HG03159 (cell line): ENCODE measurements at regions not wholly inside any gene's neighbourhood (a gene's known extent, or its start where the extent isn't known, plus 50 kb on each side); places are given as distances from the start of the nearest gene placed in this dataset.

ENCODE experiments used
- ATAC-seq: cut with Tn5 transposase; IDR thresholded peaks from one replicate; pipeline ENCODE4 v1.9.1; 2021; ENCODE audit warnings: mild to moderate bottlenecking, moderate library complexity; ENCODE audit not compliant: unreplicated experiment

DNA sequence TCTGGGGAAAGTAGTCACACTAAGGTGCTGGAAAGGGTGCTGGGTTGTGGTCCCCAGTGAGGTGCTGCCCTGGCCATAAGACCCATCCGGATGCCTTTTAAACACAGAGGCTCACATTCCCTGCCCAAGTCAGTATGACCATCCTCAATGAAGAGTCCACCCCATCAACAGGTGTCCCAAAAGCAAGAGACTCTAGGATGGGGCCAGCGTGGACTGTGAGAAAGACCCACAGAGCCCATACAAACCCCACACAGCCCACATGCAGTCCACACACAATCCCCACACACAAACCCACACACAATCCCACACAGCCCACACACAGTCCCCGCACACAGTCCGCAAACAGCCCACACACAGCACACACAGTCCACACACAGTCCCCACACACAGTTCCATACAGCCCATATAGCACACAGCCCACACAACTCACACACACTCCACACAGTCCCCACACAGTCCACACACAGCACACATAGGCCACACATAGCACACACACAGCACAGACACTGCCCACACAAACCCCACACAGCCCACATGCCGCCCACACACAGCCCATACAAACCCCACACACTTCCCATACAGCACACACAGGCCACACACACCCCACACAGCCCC lies 241.4 kb upstream of the SALL3 start:
- no peak for ATAC-seq

DNA sequence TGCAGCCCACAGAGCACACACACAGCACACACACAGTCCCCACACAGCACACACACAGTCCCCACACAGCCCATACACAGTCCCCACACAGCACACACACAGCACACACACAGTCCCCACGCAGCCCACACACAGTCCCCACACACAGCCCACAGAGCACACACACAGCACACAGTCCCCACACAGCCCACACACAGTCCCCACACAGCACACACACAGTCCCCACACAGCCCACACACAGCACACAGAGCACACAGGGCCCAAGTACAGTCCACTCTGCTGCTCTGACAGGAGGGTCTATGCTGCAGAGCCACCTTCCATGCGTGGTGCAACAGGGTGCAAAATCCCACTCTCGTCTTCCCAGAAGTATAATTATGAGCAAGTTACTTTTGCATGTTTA lies 240.5 kb upstream of the SALL3 start:
- ATAC-seq = no peak

DNA sequence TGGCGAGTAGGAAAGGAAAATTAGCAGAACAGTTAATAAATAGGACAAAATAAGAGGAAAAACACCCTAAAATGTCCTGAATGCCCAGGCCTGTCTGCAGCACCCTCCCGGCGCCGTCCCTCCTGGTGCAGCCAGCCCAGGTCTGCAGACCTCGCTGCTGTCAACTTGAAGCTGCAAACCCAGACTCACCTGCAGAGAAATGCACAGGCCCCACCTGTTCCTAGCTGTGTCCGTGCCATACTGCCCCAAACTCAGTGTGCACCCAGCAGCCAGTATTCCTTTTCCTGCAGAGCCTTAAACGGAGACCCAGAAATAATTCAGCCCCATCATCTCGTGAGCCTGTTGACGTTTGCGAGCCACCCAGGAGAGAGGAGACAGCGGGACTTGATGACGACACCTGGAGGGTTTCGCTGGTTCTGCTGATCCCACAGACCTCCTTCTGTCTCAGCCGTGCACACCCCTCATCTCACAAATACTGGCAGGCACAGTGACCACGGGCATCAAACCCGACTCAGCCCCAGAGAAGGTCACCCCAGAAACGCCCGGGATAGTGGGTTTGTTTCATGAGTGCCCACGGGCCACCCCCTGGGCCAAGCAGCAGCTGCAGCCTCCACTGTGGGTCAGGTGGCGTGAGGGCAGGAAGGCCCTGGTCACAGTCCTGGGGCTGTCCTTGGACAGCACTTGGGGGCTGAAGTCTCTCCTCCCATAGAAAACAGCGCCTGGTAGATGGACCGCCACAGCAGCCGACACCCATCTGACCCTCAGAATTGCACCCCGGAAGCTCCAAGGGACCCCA lies 239.5 kb upstream of the SALL3 start:
- ATAC-seq = no peak

DNA sequence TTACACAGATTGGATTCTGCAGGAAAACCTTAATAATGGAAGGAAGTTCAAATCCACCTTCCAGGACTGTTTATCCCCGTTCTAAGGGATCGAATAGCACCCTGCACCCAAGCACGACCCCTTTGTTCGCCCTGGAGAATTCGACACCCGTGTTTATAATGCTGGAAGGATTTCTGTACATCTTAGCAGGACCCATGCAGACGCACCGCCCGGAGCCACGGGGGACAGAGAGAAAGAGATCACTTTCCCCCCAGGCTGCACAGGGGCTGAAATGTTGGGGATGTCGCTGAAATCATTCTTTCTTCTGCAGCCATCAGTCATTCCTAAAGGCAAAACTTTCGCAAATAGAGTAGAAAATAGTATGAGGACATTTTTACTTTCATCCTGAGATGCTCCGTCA lies 238.7 kb upstream of the SALL3 start:
- ATAC-seq = no peak

DNA sequence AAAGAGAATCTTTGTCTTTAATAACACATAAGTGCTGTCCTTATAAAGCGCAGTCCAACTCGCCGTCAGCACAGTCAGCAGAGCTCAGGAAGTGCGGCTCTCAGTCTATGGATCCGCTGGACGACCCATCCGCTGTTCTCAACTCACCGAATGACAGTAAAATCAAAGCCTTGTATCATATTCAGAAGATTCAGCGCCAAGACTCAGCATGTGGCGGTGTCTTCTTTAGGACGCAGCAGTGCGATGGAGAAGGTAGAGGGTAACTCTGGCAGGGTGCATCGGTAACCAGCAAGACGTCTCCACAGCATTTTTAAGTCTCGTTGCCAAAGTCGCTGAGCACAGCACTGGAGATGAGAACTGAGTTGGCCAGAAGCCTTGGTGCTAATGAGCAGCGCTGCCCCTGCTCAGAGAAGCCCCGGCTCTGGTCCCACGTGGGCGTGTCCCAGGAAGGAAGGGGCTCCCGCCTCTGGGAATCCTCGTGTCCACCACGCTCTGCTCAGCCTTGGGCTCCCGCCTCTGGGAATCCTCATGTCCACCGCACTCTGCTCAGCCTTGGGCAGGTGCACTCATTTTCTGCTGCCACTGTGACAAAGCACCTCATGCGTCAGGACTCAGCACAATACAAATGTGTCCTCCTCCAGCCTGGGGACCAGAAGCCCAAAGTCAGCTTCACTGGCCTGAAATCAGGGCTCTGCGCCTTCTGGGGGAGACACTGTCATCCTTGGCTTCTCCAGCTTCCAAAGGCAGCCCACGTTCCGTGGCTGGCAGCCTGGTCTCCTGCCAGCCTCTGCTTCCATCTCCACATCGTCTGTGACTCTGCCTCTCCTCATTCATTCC lies 238.0 kb upstream of the SALL3 start:
- no peak for ATAC-seq

DNA sequence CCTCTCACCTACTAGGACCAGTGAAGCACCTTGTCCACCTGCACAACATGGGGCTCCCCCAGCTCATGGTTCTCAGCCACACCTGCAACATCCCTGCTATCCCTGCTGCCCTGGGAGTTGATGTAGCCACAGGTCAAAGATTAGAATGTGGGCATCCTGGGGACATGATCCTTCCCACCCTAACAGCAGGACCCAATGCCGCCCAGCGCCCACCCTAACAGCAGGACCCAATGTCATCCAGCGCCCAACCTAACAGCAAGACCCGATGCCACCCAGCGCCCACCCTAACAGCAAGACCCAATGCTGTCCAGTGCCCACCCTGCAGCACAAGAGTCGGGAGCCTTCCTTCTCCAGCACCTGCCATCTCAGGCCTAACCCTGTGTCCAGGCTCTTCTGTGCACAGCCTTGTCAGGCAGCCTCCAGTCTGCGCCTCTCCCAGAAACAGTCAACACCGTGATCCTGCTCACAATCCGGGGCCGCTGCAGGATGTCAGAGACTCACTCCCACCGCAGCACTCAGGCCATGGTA lies 237.3 kb upstream of the SALL3 start:
- no peak for ATAC-seq

DNA sequence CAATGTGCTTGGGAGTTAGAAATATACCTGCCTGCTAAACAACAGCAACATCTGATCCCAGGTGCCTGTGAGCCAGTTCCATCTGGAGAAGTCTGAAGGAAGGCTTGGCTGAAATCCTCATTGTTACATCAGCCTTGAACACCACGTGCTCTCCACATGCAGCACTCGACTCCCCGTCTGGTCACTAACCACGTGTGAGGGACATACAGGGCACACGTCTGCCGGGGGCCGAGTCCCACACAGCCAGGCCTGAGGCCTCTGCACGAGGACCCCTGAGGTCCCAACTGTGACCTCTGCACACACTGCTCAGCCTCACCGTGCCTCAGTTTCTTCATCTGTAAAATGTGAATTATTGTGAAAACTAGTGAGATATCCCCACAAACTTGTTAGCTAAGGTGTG lies 236.5 kb upstream of the SALL3 start:
- ATAC-seq = no peak

DNA sequence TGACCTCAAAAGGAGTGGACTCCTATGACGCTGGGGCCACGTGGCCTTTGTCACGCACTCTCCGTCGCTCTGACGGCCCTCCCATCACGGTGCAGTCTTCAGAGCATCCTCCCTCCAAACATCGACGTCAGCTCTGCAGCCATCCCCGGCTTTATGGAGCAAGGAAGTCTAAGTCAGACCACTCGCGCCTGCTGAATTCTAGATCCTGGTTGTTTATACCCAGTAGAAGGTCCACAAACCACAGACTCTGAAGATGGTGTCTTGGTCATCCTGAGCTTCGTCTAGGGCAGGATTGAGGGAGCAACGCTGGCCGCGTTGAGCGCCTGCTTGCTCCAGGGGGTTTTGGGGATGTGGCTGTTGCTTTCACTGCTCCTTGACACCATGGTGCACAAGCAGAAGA lies 228.0 kb upstream of the SALL3 start:
- no peak for ATAC-seq

DNA sequence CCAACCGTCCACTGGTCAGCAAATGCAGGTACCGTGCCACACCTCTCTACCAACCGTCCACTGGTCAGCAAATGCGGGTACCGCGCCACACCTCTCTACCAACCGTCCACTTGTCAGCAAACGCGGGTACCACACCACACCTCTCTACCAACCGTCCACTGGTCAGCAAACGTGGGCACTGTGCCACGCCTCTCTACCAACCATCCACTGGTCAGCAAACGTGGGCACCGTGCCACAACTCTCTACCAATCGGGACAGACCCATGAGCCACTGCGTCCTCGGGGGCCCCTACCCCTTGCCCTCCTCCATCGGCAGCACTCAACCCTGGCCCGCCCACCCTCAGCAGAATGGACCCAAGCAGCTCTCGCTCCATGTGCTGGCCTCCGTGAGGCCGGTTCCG lies 226.4 kb upstream of the SALL3 start:
- no peak for ATAC-seq

DNA sequence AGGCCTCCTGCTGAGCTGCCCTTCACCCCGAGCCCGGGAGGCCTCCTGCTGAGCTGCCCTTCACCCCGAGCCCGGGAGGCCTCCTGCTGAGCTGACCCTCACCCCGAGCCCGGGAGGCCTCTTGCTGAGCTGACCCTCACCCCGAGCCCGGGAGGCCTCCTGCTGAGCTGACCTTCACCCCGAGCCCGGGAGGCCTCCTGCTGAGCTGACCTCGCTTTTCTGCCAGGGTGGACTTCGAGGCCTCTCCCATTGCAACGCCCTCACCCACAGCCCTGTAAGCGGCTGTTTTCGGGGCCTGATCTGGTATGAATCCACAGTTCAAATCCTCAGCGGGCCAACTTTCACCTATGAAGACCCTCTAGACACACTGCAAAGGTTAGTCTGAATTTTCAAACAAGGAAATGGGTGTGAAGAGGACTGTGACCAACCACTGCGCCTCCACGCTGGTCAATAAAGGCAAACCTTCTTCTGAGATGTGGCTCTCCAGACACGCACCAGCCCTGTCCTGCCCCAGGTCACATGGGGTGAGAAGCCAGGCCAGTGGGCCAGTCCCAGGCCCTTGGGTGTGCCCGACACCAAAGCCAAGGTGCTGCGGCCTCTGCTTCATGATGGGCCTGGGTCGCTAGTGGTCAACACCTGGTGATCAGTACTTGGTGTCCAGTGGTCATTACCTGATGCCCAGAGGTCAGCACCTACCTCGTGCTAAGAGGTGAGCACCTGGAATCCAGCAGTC lies 225.1 kb upstream of the SALL3 start:
- no peak for ATAC-seq

DNA sequence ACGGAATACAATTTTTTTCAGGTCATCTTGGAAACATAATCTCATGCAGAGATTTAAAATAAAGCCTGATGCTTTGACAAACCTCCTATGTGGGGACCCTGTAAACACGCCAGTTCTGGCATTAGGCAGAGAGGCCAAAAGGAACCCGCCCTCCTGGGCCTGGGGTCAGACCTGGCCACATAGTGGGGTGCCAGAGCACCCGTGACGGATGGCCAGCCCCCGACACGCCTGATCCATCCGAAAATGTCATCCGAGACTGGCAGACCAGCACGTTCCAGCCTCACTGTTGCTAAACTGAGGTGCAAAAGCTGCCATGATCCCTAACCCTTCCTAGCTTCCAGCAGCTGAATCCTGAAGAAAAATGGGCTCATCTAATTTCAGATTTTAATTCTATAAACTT lies 222.6 kb upstream of the SALL3 start:
- no peak for ATAC-seq

DNA sequence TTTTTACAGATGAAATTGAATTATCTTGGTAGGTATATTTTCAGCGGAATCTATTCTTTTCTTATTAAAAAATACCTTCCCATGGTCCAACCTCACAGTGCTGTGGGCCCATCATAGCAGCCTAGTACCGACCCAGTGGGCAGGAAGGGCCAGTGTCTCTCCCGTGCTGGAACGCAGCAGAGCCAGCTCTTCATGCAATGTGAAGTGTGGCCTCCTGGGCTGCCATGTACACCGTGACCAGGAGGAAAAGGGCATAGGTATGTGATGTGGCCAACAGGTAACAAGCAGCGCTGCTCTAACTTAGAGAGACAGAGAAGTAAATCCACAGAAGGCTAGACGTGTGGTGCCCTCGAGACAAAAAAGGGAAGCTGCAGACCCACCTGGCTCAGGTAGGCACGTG lies 221.1 kb upstream of the SALL3 start:
- no peak for ATAC-seq

DNA sequence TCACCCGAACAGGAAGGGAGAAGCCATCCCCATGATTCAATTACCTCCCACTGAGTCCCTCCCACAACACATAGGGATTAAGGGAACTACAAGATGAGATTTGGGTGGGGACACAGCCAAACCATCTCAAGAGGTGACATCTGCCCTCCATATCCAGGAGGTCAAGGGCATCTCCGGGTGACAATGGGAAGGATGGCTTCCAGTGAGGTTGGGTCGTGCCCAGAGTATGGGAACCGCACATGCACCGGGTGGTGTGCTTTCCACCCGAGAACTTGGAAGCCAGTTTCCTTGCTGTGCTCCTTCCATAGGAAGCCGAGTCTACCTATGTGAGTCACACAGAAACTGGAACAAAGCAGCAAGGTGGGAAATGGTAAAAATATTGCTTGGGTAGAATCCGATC lies 216.9 kb upstream of the SALL3 start:
- ATAC-seq = no peak

DNA sequence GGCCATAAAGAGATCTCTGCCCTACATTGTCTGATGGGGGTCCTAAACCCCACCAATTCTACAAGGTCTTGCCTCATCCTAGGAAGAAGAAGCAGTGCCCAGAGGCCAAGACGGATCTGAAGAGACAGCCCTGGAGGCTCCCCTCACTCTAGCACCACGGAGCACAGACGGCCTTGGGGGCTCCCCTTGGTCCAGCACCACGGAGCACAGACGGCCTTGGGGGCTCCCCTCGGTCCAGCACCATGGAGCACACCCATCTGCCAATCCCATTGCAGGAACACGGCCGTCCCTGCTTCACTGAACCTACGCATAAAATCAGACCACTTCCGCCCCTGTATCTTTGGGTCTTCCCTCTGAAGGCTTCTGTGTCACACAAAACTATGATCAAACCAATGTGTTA lies 215.1 kb upstream of the SALL3 start:
- no peak for ATAC-seq

DNA sequence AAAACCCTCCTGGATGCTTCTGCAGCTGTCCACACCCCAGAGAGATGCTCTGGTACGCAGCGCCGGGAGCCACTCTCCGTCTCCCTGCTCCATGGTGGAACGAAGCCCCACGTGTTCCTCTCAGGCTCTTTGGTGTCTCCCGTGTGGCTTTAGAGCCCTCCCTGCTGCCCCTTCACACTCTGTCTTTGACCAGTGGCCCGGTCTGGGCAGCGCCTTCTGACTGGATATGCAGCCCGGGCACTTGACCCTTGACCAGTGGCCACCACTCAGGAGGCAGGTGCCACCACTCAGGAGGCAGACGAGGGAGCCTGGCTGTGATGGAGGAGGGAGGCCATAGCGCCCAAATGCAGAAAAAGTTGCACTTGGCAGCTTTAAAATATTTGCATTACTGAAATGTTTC lies 214.5 kb upstream of the SALL3 start:
- no peak for ATAC-seq

DNA sequence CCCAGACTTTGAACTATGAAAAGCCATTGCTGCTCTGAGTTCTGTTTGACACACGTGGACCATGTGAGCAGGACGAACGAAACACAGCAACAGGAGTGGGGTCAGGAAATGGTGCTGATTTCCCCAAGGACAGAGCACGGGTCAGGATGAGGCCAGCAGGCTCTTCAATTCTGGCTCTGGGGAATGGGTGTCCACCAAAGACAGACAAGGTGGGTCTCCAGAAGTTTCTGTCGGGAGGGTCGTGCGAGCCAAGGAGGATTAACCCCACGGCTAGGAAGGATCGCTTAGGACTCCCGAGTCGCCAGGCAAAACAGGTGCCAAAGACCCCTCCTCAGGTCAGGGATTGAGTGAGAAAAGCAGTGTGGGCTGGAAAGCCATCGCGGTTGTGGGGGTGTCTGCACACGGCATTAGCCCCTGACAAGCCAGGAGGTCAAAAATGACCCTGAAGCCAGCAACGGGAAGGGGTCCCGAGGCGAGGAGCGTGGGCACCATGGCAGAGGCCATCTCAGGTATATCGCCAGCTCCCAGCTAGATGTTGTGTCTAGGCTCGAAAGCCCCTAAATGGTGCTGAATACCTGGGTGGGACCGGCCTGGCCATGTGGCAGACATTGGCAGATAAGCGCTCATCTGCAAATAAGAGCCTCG lies 213.9 kb upstream of the SALL3 start:
- ATAC-seq = no peak

DNA sequence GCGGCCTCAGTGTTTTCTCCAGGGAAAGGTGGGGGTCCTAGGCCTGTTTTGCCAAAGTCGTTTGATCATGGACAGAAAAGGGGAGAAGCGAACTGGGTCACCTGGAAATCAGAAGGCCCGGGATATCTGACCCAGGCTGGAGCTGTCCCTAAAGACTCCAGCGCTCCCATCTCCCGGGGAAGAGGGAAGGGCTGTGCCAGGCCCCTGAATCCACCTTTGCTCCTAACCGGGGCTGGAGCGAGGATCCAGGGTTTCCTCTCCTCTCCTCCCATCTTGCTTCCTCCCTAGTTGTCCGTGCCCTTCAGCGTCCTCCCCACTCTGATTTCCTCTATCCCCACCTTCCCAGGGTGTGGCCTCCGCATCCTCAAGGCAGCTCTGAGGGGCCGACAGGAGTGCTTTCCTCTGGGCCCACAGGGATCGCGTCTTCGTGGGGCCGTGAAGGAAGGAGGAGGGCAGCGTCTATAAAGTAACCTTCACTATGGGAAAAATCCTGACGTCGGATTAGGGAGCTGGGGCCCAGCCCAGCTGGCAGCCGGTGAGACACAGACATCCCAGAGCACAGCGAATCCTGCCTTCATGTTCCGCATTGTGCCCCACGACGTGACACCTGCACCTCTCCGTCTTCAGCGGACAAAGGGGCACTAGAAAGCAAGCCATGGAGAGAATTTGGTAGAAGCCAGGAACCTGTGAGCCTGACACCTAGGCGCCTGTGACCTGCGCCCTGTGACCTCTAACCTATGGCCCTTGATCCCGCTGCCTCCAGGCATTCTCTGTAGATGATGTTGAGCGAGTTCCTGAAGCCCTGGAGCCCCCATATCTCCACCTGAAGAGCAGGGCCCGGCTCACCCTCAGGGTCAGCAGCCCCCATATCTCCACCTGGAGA lies 212.7 kb upstream of the SALL3 start:
- ATAC-seq = no peak

DNA sequence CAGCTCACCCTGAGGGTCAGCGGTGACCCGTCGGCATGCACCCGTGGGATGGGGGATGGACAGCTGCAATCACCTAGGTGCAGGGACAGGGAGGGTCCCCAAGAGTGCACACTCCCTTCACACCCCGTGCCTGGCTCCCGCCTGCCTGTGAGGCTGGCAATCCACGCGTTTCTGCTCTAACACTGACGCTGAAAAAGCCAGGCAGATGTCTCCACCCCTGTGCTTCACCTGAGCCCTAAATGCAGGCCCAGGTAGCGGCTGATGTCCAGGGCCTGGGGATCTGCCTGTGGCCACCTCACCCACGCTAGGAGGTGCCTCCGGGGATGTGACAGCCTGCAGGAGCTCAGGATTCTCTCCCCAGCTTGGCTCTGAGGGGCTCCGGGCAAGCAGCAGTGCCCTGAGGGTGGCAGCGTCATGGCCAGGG lies 212.0 kb upstream of the SALL3 start:
- ATAC-seq = no peak

DNA sequence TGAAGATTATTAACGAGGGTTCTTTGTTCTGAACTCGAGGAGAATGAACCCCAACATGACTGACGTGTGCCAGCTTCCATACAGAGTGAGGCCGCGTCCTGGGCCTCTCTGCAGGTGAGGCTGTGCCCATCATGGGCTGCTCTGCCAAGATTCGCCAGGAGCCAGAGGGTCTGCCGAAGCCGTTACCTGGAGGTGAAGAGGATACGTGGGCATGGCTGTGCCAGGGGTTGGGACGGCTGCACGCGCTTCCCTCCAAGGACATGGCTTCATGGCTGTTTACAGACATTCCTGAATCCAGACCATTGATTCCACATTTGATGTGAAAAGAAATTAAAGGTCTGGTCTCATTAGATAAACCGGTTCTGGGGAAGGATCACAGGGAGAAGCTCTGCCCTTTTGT lies 211.4 kb upstream of the SALL3 start:
- ATAC-seq = no peak
